ENCODE measurements at regions not wholly inside any gene's neighbourhood (a gene's known extent, or its start where the extent isn't known, plus 50 kb on each side); places are given as distances from the start of the nearest gene placed in this dataset.

- TF ChIP-seq CTCF (IDR thresholded peaks at IDR 0.05), result no peak
- ATAC-seq, result no peak
- Histone ChIP-seq H3K27me3 (no peaks in the 10 kb centered on the region), H3K36me3 (no peaks in the 10 kb centered on the region), H3K4me3 (no peak overlapping the region), H3K27ac (no peak overlapping the region), H3K9me3 (no peaks in the 10 kb centered on the region), H3K4me1 (peaks cover 0 to 5% (median 0%) of the 10 kb centered on the region in 9 donors)
- WGBS, 2 donors, result 73 to 90% methylated on average over 2 of the region's 2 CpGs
- DNase-seq, result no peak
- intact Hi-C loops (cut with DNase I), result no loop called here
These were observed 471.4 kb upstream of the PKDCC start for GRCh38 chr2:41576423-41576822.

- Histone ChIP-seq H3K27me3 (no peaks in the 10 kb centered on the region), H3K36me3 (no peaks in the 10 kb centered on the region), H3K27ac (no peak overlapping the region), H3K4me1 (no peaks in the 10 kb centered on the region), H3K4me3 (no peak overlapping the region), H3K9me3 (peaks cover 0 to 19% (median 12%) of the 10 kb centered on the region in 11 donors)
- WGBS, 2 donors, result 72 to 75% methylated on average over 2 of the region's 2 CpGs
- no peak for TF ChIP-seq CTCF (IDR thresholded peaks at IDR 0.05)
- DNase-seq, result no peak
- intact Hi-C loops (cut with DNase I), result no loop called here
- no peak for ATAC-seq
These were observed 468.0 kb upstream of the PKDCC start for GRCh38 chr2:41579806-41580205.

- Histone ChIP-seq H3K9me3 (peaks cover 0 to 29% (median 19%) of the 10 kb centered on the region in 11 donors), H3K4me3 (no peak overlapping the region), H3K36me3 (no peaks in the 10 kb centered on the region), H3K4me1 (no peaks in the 10 kb centered on the region), H3K27me3 (no peaks in the 10 kb centered on the region), H3K27ac (no peak overlapping the region)
- intact Hi-C loops (cut with DNase I), result no loop called here
- no peak for TF ChIP-seq CTCF (IDR thresholded peaks at IDR 0.05)
- no peak for DNase-seq
- WGBS, 2 donors, result 75 to 77% methylated on average over 4 of the region's 4 CpGs
- ATAC-seq, result no peak
These were observed 467.0 kb upstream of the PKDCC start for GRCh38 chr2:41580806-41581205.

GRCh38 chr2:41595240-41595639, 452.6 kb upstream of the PKDCC start:
- H3K27ac ChIP-seq, result no peak overlapping the region
- no peak overlapping the region for H3K4me3 ChIP-seq
- intact Hi-C loops (cut with DNase I), result loop anchor here in 1 of 10 donors (10.0 kb wide), 1 partner anchor 170 kb away; no protein-coding TSS in a partner anchor

More at GRCh38 chr2:41595240-41595639, 452.6 kb upstream of the PKDCC start:
- Histone ChIP-seq H3K9me3 (no peaks in the 10 kb centered on the region), H3K36me3 (no peaks in the 10 kb centered on the region), H3K4me1 (peaks cover 0 to 30% (median 23%) of the 10 kb centered on the region in 9 donors), H3K27me3 (no peaks in the 10 kb centered on the region)
- no peak for TF ChIP-seq CTCF (IDR thresholded peaks at IDR 0.05)
- WGBS, 2 donors, result 0 to 45% methylated on average over 1 of the region's 1 CpG
- no peak for DNase-seq
- no peak for ATAC-seq

All from heart right ventricle (tissue), 16 donors.